GM12872 (cell line): ENCODE measurements at regions not wholly inside any gene's neighbourhood (a gene's known extent, or its start where the extent isn't known, plus 50 kb on each side); places are given as distances from the start of the nearest gene placed in this dataset.

Experiments used
- CTCF ChIP-seq: IDR thresholded peaks from 3 replicates; pipeline ENCODE4 v1.5.1; 2011; ENCODE audit warnings: low read depth, mild to moderate bottlenecking, low read length, moderate library complexity; ENCODE audit not compliant: insufficient read depth

- TF ChIP-seq CTCF = no peak
These were observed 253.8 kb upstream of the MGMT start for GRCh38 chr10:129213256-129213655.

DNA sequence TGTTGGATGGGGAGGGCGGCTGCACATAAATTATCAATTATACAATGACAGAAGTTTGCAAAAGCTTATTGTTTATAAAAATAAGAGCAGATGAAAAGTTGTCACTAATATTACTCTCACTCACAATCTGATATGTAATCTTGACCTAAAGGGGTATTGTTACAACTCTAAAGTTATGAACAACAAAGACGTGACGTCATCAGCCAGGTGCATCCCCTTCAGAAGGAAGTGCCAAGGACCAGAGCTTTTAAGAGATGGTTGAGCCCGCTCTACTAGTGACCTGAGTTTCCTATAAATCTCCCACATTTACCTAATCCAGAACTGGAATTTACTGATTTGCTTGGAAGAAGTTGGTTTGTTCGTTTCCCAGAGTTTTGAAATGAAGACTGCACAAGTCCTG lies 247.7 kb upstream of the MGMT start:
- no peak for TF ChIP-seq CTCF

- no peak for TF ChIP-seq CTCF
These were observed 244.6 kb upstream of the MGMT start for GRCh38 chr10:129222436-129222835.

DNA sequence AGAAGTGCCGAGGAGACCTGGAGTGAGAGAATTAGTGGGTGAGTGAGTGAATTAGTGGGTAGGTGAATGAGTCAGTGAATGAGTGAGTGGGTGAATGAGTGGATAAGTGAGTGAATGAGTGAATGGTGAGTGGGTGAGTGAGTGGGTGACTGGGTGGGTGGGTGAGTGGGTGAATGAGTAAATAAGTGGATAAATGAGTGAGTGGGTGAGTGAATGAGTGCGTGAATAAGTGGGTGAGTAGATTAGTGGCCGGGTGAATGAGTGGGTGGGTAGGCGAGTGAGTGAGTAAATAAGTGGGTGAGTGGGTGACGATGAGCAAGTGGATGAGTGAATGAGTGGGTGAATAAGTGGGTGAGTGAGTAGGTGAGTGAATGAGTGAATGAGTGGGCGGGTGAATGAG lies 243.7 kb upstream of the MGMT start:
- no peak for TF ChIP-seq CTCF

DNA sequence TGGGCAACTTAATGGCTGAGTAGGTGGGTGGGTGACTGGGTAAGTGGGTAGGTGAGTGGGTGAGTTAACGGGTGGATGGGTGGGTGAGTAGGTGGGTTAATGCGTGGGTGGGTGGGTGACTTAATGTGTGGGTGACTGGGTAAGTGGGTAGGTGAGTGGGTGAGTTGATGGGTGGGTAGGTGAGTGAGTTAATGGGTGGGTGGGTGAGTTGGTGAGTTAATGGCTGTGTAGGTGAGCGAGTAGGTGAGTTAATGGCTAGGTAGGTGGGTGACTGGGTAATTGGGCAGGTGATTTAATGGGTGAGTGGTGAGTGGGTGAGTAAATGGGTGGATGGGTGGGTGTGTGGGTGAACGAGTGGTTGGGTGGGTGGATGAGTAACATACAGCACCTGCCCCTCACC lies 243.0 kb upstream of the MGMT start:
- no peak for TF ChIP-seq CTCF

GRCh38 chr10:129231821-129232220 lies 235.2 kb upstream of the MGMT start:
- TF ChIP-seq CTCF = no peak

DNA sequence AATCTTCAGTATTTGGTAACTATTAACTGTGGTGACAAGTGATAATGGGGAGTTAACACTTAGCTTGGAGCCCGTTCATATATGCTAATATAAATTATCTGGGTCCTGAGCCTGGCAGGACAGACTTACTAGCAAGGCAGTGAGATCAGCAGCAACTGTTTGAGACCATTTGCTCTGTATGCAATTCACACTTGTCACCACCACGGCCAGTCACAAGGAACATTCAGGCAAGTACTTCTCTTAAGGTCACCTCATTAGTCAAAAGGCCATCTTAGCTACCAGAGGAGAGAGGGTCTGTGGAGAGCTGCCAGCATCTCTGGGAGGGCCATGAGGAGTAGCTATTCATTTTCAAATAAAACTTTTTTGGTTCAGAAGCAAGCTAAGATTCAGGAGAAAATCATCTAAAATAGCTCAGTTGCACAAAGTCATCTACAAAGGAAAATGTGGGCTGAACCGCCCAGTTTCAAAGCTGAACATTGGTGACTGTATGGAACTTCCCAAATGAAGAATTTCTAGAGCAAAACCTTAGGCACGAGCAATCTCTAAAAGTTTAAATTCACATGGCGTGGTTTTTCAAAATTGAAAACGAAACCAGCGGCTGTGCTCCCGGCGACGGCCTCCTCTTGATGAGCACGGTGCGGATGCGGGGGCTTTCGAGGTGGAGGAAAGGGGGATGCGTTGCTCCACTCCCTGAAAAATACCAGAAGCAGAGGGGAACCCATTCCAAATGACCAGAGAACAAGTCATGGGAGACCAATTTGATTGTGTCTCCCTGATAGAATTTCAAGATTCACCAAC lies 233.5 kb upstream of the MGMT start:
- no peak for TF ChIP-seq CTCF
